CD14-positive monocyte (primary cell): ENCODE measurements at regions not wholly inside any gene's neighbourhood (a gene's known extent, or its start where the extent isn't known, plus 50 kb on each side); places are given as distances from the start of the nearest gene placed in this dataset.

Experiments used
- DNase-seq, 3 donors: peaks; one replicate each; pipeline ENCODE4 v3.0.0-alpha.2; 2011 to 2022
- H2AFZ ChIP-seq: 2 replicates; pipeline ENCODE4 v1.6.0; 2012; ENCODE audit warnings: mild to moderate bottlenecking, low read depth, low read length, inconsistent platforms; ENCODE audit not compliant: insufficient read depth, poor library complexity, severe bottlenecking
- H3K27ac ChIP-seq, 2 donors: 1 replicate in 1 of 2; 2 replicates in 1 of 2; pipeline ENCODE4 v1.5.1; 2012 to 2013; ENCODE audit warnings: low read length in 2 of 2, control low read depth in 1 of 2, inconsistent platforms in 1 of 2, low read depth in 1 of 2, mild to moderate bottlenecking in 1 of 2
- H3K27me3 ChIP-seq, 2 donors: one replicate each; pipeline versions ENCODE4 v1.6.0 to v1.6.1; 2011 to 2013; ENCODE audit warnings: low read length in 2 of 2; ENCODE audit not compliant: control insufficient read depth in 2 of 2, insufficient read depth in 2 of 2
- H3K36me3 ChIP-seq, 2 donors: replicated peaks in 1 of 2; 1 replicate in 1 of 2; 2 replicates in 1 of 2; pipeline versions ENCODE4 v1.5.1 to v1.6.1; 2012 to 2013; ENCODE audit warnings: low read length in 2 of 2, control low read depth in 1 of 2, inconsistent platforms in 1 of 2, mild to moderate bottlenecking in 1 of 2; ENCODE audit not compliant: insufficient read depth in 2 of 2, control insufficient read depth in 1 of 2
- H3K4me1 ChIP-seq, 2 donors: 1 replicate in 1 of 2; 2 replicates in 1 of 2; pipeline versions ENCODE4 v1.5.1 to v1.6.1; 2012 to 2013; ENCODE audit warnings: low read length in 2 of 2, control low read depth in 1 of 2, inconsistent platforms in 1 of 2, mild to moderate bottlenecking in 1 of 2, moderate library complexity in 1 of 2; ENCODE audit not compliant: insufficient read depth in 2 of 2, control insufficient read depth in 1 of 2
- H3K4me2 ChIP-seq: replicated peaks from 2 replicates; pipeline ENCODE3; 2012; ENCODE audit warnings: low read length, moderate library complexity, mild to moderate bottlenecking; ENCODE audit not compliant: poor library complexity, severe bottlenecking; ENCODE audit errors: extremely low read depth
- H3K4me3 ChIP-seq, 3 experiments: fragments of 200-600 bp in 1 of 3; sonication (generic) in 1 of 3; replicated peaks in 1 of 3; 1 replicate in 2 of 3; 2 replicates in 1 of 3; pipeline ENCODE4 v1.5.1; 2011 to 2013; ENCODE audit warnings: low read length in 3 of 3, mild to moderate bottlenecking in 3 of 3, control low read depth in 2 of 3, low read depth in 2 of 3, inconsistent platforms in 1 of 3, moderate library complexity in 1 of 3
- H3K79me2 ChIP-seq: 2 replicates; pipeline ENCODE4 v1.6.0; 2012; ENCODE audit warnings: mild to moderate bottlenecking, control low read depth, inconsistent platforms, low read length, moderate library complexity; ENCODE audit not compliant: insufficient read depth
- H3K9ac ChIP-seq: 2 replicates; pipeline ENCODE4 v1.6.0; 2017; ENCODE audit warnings: low read length, mild to moderate bottlenecking; ENCODE audit not compliant: insufficient read depth, poor library complexity, severe bottlenecking
- H3K9me3 ChIP-seq, 2 donors: replicated peaks in 1 of 2; 1 replicate in 1 of 2; 2 replicates in 1 of 2; pipeline versions ENCODE4 v1.5.1 to v1.6.1; 2012 to 2013; ENCODE audit warnings: low read length in 2 of 2, control low read depth in 1 of 2; ENCODE audit not compliant: control insufficient read depth in 1 of 2, insufficient read depth in 1 of 2
- H4K20me1 ChIP-seq: 2 replicates; pipeline ENCODE4 v1.6.0; 2012; ENCODE audit warnings: mild to moderate bottlenecking, low read length, control low read depth, moderate library complexity; ENCODE audit not compliant: insufficient read depth
- H3K27ac Mint-ChIP-seq, 7 donors: one replicate each; pipeline ENCODE4 v1.8.0; 2020; ENCODE audit warnings: mild to moderate bottlenecking in 7 of 7, mixed read lengths in 7 of 7, moderate library complexity in 6 of 7, inconsistent platforms in 2 of 7
- H3K27me3 Mint-ChIP-seq, 3 donors: one replicate each; pipeline ENCODE4 v1.8.0; 2021 to 2022; ENCODE audit warnings: low read depth in 3 of 3, mild to moderate bottlenecking in 3 of 3, mixed read lengths in 3 of 3, moderate library complexity in 3 of 3, inconsistent platforms in 1 of 3
- H3K36me3 Mint-ChIP-seq, 2 donors: one replicate each; pipeline ENCODE4 v1.8.0; 2020; ENCODE audit warnings: mixed read lengths in 2 of 2, inconsistent platforms in 1 of 2, mild to moderate bottlenecking in 1 of 2
- H3K4me1 Mint-ChIP-seq: one replicate; pipeline ENCODE4 v1.8.0; 2020; ENCODE audit warnings: mild to moderate bottlenecking, mixed read lengths
- H3K4me3 Mint-ChIP-seq, 2 donors: one replicate each; pipeline ENCODE4 v1.8.0; 2020; ENCODE audit warnings: mild to moderate bottlenecking in 2 of 2, mixed read lengths in 2 of 2, moderate library complexity in 1 of 2
- H3K9me3 Mint-ChIP-seq, 7 donors: one replicate each; pipeline ENCODE4 v1.8.0; 2020 to 2022; ENCODE audit warnings: mixed read lengths in 7 of 7, mild to moderate bottlenecking in 6 of 7, moderate library complexity in 6 of 7, inconsistent platforms in 2 of 7
- CTCF ChIP-seq: fragments of 200-600 bp; IDR thresholded peaks from one replicate; pipeline ENCODE4 v1.8.0; 2022; ENCODE audit warnings: antibody characterized with exemption, mild to moderate bottlenecking
- WGBS: methylation state at CpG from one replicate; pipeline ENCODE4 v1.1.5; 2013; ENCODE audit warnings: missing lambda C conversion rate; ENCODE audit not compliant: insufficient coverage; 5-methylcytosine and 5-hydroxymethylcytosine counted together
- intact Hi-C, 2 donors: fragments of 100-400 bp; cut with micrococcal nuclease; formaldehyde crosslinking; loops; one replicate each; pipeline versions ENCODE4 v1.15.0 to v1.15.1; 2023

GRCh38 chr5:113939988-113940387 is 421.9 kb upstream of the KCNN2 start:
- no peak overlapping the region for H3K27ac Mint-ChIP-seq

GRCh38 chr5:113950186-113950585 is 411.7 kb upstream of the KCNN2 start:
- Histone ChIP-seq H4K20me1 (no peaks in the 10 kb centered on the region), H3K4me1 (no peaks in the 10 kb centered on the region), H3K27me3 (no peaks in the 10 kb centered on the region), H3K36me3 (no peaks in the 10 kb centered on the region), H3K79me2 (no peaks in the 10 kb centered on the region), H3K27ac (no peak overlapping the region), H3K9ac (no peak overlapping the region), H3K4me3 (no peak overlapping the region), H3K4me2 (no peak overlapping the region), H2AFZ (no peak overlapping the region), H3K9me3 (no peaks in the 10 kb centered on the region)
- no peak overlapping the region for H3K27ac Mint-ChIP-seq
- DNase-seq, result no peak
- H3K4me3 Mint-ChIP-seq, result no peak overlapping the region
- H3K27me3 Mint-ChIP-seq, result no peaks in the 10 kb centered on the region
- no peak for TF ChIP-seq CTCF
- no peaks in the 10 kb centered on the region for H3K36me3 Mint-ChIP-seq
- H3K9me3 Mint-ChIP-seq, result peaks cover 0 to 4% (median 0%) of the 10 kb centered on the region in 7 donors
- H3K4me1 Mint-ChIP-seq, result no peaks in the 10 kb centered on the region
- 33% methylated on average over 1 of the region's 2 CpGs for WGBS
- intact Hi-C loops, result no loop called here

More at GRCh38 chr5:113939988-113940387, 421.9 kb upstream of the KCNN2 start:
- Histone ChIP-seq H4K20me1 (no peaks in the 10 kb centered on the region), H3K9me3 (peaks cover 0 to 4% of the 10 kb centered on the region in 2 donors), H3K27me3 (no peaks in the 10 kb centered on the region), H3K4me1 (no peaks in the 10 kb centered on the region), H2AFZ (no peak overlapping the region), H3K79me2 (no peaks in the 10 kb centered on the region), H3K27ac (no peak overlapping the region), H3K36me3 (no peaks in the 10 kb centered on the region), H3K4me2 (no peak overlapping the region), H3K4me3 (no peak overlapping the region), H3K9ac (no peak overlapping the region)
- intact Hi-C loops, result no loop called here
- no peaks in the 10 kb centered on the region for H3K27me3 Mint-ChIP-seq
- H3K4me1 Mint-ChIP-seq, result no peaks in the 10 kb centered on the region
- no peak overlapping the region for H3K4me3 Mint-ChIP-seq
- H3K9me3 Mint-ChIP-seq, result peaks cover 0 to 10% (median 4%) of the 10 kb centered on the region in 7 donors
- no peak for DNase-seq
- no peak for TF ChIP-seq CTCF
- 58% methylated on average over 2 of the region's 3 CpGs for WGBS
- no peaks in the 10 kb centered on the region for H3K36me3 Mint-ChIP-seq
